HG03558 (cell line): ENCODE measurements at regions not wholly inside any gene's neighbourhood (a gene's known extent, or its start where the extent isn't known, plus 50 kb on each side); places are given as distances from the start of the nearest gene placed in this dataset.
"Not testable (repeated sequence)": the region's sequence is repeated elsewhere in the genome, so short reads cannot be mapped to it uniquely, and the experiment has no call there.

Experiments
- ATAC-seq: cut with Tn5 transposase; IDR thresholded peaks from one replicate; pipeline ENCODE4 v1.9.1; 2021; ENCODE audit warnings: moderate number of reproducible peaks; ENCODE audit not compliant: unreplicated experiment; ENCODE audit errors: extremely low read depth

GRCh38 chr9:62931484-62931883 lies 1741.6 kb downstream of the SPATA31A7 start:
- not testable (repeated sequence) for ATAC-seq

- ATAC-seq: not testable (repeated sequence)
Observed at GRCh38 chr9:62952840-62953239, 1763.0 kb downstream of the SPATA31A7 start.
